ENCODE measurements at regions not wholly inside any gene's neighbourhood (a gene's known extent, or its start where the extent isn't known, plus 50 kb on each side); places are given as distances from the start of the nearest gene placed in this dataset.

- FAIRE-seq: peak; percentile 67
- TF ChIP-seq EZH2 (IDR thresholded peaks at IDR 0.05; ENCODE audit: low read length) (no peak), CTCF (optimal IDR thresholded peaks at IDR 0.05 in 1 of 3, IDR thresholded peaks at IDR 0.05 in 1 of 3, conservative IDR thresholded peaks at IDR 0.05 in 1 of 3; ENCODE audit: extremely low read depth in 1 of 3, insufficient read depth in 2 of 3, low read length in 3 of 3) (no peak)
- H2AFZ ChIP-seq (ENCODE audit: control insufficient read depth, low read length): no peak overlapping the region
These were observed 256.9 kb downstream of the SPRY2 start for GRCh38 chr13:80083853-80084676.

GRCh38 chr13:80083081-80083852 lies 257.7 kb downstream of the SPRY2 start:
- dilution Hi-C loops (cut with MboI; ENCODE audit: extremely low pct_ligation_motif_present, low sequenced_read_pairs): no loop called here
- TF ChIP-seq CTCF (optimal IDR thresholded peaks at IDR 0.05 in 1 of 3, IDR thresholded peaks at IDR 0.05 in 1 of 3, conservative IDR thresholded peaks at IDR 0.05 in 1 of 3; ENCODE audit: extremely low read depth in 1 of 3, insufficient read depth in 2 of 3, low read length in 3 of 3) (no peak), EZH2 (IDR thresholded peaks at IDR 0.05; ENCODE audit: low read length) (no peak)
- H3K9ac ChIP-seq (ENCODE audit: control insufficient read depth, extremely low read depth, insufficient read depth, low read length): no peak overlapping the region
- H3K27ac ChIP-seq (ENCODE audit: control insufficient read depth, insufficient read depth, low read length): peak overlapping the region; percentile 3
- H4K20me1 ChIP-seq (ENCODE audit: control insufficient read depth, extremely low read depth, insufficient read depth, low read length): no peaks in the 10 kb centered on the region
- FAIRE-seq: peak; percentile 43
- H3K79me2 ChIP-seq (ENCODE audit: control insufficient read depth, insufficient read depth, low read length): no peaks in the 10 kb centered on the region
- no peaks in the 10 kb centered on the region for H3K36me3 ChIP-seq (ENCODE audit: control insufficient read depth in 2 of 2, extremely low read depth in 1 of 2, insufficient read depth in 2 of 2, low read length in 2 of 2)
- H3K9me3 ChIP-seq (ENCODE audit: control insufficient read depth, low read depth, low read length): no peaks in the 10 kb centered on the region
- DNase-seq (ENCODE audit: low read depth, low spot score): no peak
- peaks cover 38% of the 10 kb centered on the region for H3K4me1 ChIP-seq (ENCODE audit: control insufficient read depth, extremely low read depth, insufficient read depth, low read length)
- no peak overlapping the region for H3K4me3 ChIP-seq (ENCODE audit: control insufficient read depth in 2 of 3, extremely low read depth in 1 of 3, insufficient read depth in 2 of 3, low read depth in 1 of 3, low read length in 3 of 3)
- no peak overlapping the region for H2AFZ ChIP-seq (ENCODE audit: control insufficient read depth, low read length)
- H3K9me1 ChIP-seq (ENCODE audit: control insufficient read depth, extremely low read depth, insufficient read depth, low read length): no peaks in the 10 kb centered on the region
- no peaks in the 10 kb centered on the region for H3K27me3 ChIP-seq (ENCODE audit: control insufficient read depth, extremely low read depth, insufficient read depth, low read length)
- peak overlapping the region; percentile 43 for H3K4me2 ChIP-seq (ENCODE audit: control insufficient read depth, extremely low read depth, insufficient read depth, low read depth, low read length)

More at GRCh38 chr13:80083853-80084676, 256.9 kb downstream of the SPRY2 start:
- Histone ChIP-seq H3K79me2 (ENCODE audit: control insufficient read depth, insufficient read depth, low read length) (no peaks in the 10 kb centered on the region), H3K9ac (ENCODE audit: control insufficient read depth, extremely low read depth, insufficient read depth, low read length) (no peak overlapping the region), H3K4me2 (ENCODE audit: control insufficient read depth, extremely low read depth, insufficient read depth, low read depth, low read length) (peak overlapping the region; percentile 43), H3K27me3 (ENCODE audit: control insufficient read depth, extremely low read depth, insufficient read depth, low read length) (no peaks in the 10 kb centered on the region), H3K4me3 (ENCODE audit: control insufficient read depth in 2 of 3, extremely low read depth in 1 of 3, insufficient read depth in 2 of 3, low read depth in 1 of 3, low read length in 3 of 3) (no peak overlapping the region), H3K9me3 (ENCODE audit: control insufficient read depth, low read depth, low read length) (no peaks in the 10 kb centered on the region), H3K4me1 (ENCODE audit: control insufficient read depth, extremely low read depth, insufficient read depth, low read length) (peaks cover 38% of the 10 kb centered on the region), H3K27ac (ENCODE audit: control insufficient read depth, insufficient read depth, low read length) (peak overlapping the region; percentile 10), H3K36me3 (ENCODE audit: control insufficient read depth in 2 of 2, extremely low read depth in 1 of 2, insufficient read depth in 2 of 2, low read length in 2 of 2) (no peaks in the 10 kb centered on the region), H3K9me1 (ENCODE audit: control insufficient read depth, extremely low read depth, insufficient read depth, low read length) (no peaks in the 10 kb centered on the region), H4K20me1 (ENCODE audit: control insufficient read depth, extremely low read depth, insufficient read depth, low read length) (no peaks in the 10 kb centered on the region)
- DNase-seq (ENCODE audit: low read depth, low spot score): no peak
- dilution Hi-C loops (cut with MboI; ENCODE audit: extremely low pct_ligation_motif_present, low sequenced_read_pairs): no loop called here

All from keratinocyte (primary cell).